ENCODE measurements at regions not wholly inside any gene's neighbourhood (a gene's known extent, or its start where the extent isn't known, plus 50 kb on each side); places are given as distances from the start of the nearest gene placed in this dataset.
"Not testable (repeated sequence)": the region's sequence is repeated elsewhere in the genome, so short reads cannot be mapped to it uniquely, and the experiment has no call there.

GRCh38 chr3:101996832-101997231, 147.5 kb downstream of the NFKBIZ start:
- H3K36me3 ChIP-seq: no peaks in the 10 kb centered on the region
- H3K4me3 ChIP-seq: no peak overlapping the region
- no peak overlapping the region for H3K27ac ChIP-seq
- H3K4me1 ChIP-seq: peaks cover 3% of the 10 kb centered on the region; the same call in 1 of the 2 replicates
- no peaks in the 10 kb centered on the region for H3K9me3 ChIP-seq (replicated peaks)
- no peaks in the 10 kb centered on the region for H3K27me3 ChIP-seq
- no peak for DNase-seq

GRCh38 chr3:101998256-101998926, 149.1 kb downstream of the NFKBIZ start:
- H3K27ac ChIP-seq: no peak overlapping the region
- no peaks in the 10 kb centered on the region for H3K4me1 ChIP-seq
- no peaks in the 10 kb centered on the region for H3K27me3 ChIP-seq
- no peak for DNase-seq
- no peaks in the 10 kb centered on the region for H3K36me3 ChIP-seq
- H3K4me3 ChIP-seq: no peak overlapping the region
- no peaks in the 10 kb centered on the region for H3K9me3 ChIP-seq (replicated peaks)

- no peaks in the 10 kb centered on the region for H3K4me1 ChIP-seq
- no peaks in the 10 kb centered on the region for H3K9me3 ChIP-seq (replicated peaks)
- no peak overlapping the region for H3K27ac ChIP-seq
- DNase-seq: no peak
- H3K4me3 ChIP-seq: no peak overlapping the region
- no peaks in the 10 kb centered on the region for H3K27me3 ChIP-seq
- no peaks in the 10 kb centered on the region for H3K36me3 ChIP-seq
These were observed 150.0 kb downstream of the NFKBIZ start for GRCh38 chr3:101999177-101999779.

DNA sequence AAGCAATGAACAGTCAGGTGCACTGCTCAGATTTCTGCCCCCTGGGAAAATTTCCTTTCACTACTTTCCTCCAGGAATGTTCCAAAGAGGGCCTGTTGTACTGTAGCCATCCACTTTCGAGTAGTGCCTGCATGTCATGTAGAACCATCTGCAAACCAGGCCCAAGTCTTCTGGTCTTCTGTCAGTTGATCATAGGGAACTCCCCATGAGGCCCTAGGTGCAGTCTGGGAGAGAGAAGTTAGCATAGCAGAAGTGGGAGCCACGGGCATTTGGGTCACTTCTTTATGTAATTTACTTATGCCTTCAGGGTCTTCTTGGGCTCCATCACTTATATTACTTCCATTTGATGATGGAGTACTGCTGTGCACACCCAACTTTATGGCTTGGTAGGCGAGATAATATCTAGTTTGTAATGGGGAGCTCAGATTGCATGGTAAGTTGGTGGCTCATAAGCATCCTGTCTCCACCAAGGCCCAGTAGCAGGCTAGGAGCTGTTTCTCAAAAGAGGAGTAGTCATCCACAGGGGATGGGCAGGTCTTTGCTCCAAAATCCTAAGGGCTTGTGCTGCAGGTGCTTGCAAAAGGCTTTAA, 151.4 kb downstream of the NFKBIZ start:
- Histone ChIP-seq H3K27ac (no peak overlapping the region), H3K9me3 (replicated peaks) (no peaks in the 10 kb centered on the region), H3K4me3 (no peak overlapping the region), H3K27me3 (no peaks in the 10 kb centered on the region), H3K4me1 (no peaks in the 10 kb centered on the region), H3K36me3 (no peaks in the 10 kb centered on the region)
- no peak for DNase-seq

DNA sequence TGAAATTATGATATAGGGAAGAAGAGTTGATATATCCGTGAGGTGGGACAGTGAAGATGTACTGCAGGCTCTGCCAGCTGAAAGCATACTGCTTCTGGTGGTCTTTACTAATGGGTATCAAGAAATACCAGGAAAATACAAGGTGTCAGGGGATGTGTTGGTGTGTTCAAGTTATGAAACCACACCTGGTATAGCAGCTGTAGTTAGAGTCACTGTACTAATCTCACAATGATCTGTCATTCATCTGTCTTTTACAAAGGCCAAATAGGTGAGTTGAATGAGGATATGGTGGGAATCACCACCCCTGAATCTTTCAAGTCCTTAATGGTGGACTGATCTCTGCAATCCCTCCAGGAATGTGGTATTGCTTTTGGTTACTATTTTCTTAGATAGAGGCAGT, 152.7 kb downstream of the NFKBIZ start:
- H3K4me3 ChIP-seq: no peak overlapping the region
- H3K36me3 ChIP-seq: no peaks in the 10 kb centered on the region
- no peak overlapping the region for H3K27ac ChIP-seq
- no peaks in the 10 kb centered on the region for H3K9me3 ChIP-seq (replicated peaks)
- no peaks in the 10 kb centered on the region for H3K4me1 ChIP-seq
- no peak for DNase-seq
- H3K27me3 ChIP-seq: peaks cover 3% of the 10 kb centered on the region; the same call in 1 of the 2 replicates

DNA sequence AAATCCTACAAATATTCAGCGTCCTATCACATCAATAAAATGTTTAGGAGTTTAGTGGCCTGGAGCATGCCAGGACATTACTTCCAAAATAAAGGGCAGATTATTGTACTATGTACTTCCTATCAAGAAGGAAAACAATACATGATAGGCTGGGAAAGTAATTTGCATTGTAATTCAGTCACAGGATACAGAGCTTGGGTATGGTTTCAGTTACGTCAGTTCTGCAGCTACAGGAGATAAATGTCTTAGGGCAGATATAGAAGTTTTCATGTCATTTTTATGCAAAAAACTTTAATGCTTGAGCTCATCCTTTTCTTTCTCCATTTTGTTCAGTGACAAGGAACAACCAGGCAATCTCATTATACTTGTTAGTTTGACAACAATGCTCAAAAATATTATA, 155.2 kb downstream of the NFKBIZ start:
- Histone ChIP-seq H3K4me3 (no peak overlapping the region), H3K36me3 (no peaks in the 10 kb centered on the region; the same call in 1 of the 2 replicates), H3K27me3 (peaks cover 3% of the 10 kb centered on the region; the same call in 1 of the 2 replicates), H3K27ac (no peak overlapping the region), H3K9me3 (replicated peaks) (no peaks in the 10 kb centered on the region), H3K4me1 (no peaks in the 10 kb centered on the region)
- DNase-seq: no peak

- Histone ChIP-seq H3K4me1 (no peaks in the 10 kb centered on the region), H3K27ac (no peak overlapping the region), H3K27me3 (peaks cover 3% of the 10 kb centered on the region; the same call in 1 of the 2 replicates)
These were observed 156.2 kb downstream of the NFKBIZ start for GRCh38 chr3:102005551-102005950.

DNA sequence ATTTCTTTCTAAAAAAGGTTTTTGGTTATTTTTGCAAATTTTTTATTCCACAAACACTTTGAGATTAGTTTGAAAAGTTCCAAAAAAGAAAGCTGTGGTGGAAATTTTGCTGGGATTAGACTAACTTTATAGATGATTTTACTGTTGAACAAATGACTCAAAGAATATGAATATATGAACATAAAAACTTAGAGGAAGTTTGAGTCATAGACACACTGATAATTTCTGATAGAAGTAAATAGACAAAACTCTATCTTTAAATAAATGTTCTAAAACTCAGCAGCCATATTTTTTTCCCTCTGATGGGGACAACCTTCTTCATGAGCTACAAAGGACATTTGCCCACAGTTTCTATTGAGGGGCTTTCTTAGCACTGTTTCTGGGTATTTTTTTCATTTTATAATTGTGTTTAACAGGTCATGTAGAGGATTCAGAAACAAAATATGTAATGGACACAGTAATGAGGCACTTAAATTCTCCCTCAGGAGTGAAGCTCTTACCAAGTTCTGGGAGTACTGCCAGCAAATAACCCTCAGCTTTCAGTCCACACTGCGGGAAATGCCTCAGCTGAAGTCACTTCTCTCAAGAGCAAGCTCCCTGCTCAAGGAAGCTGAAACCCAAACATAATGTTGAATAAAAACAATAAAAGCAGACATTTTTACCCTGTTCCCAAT, 157.6 kb downstream of the NFKBIZ start:
- H3K27me3 ChIP-seq: peaks cover 3% of the 10 kb centered on the region; the same call in 1 of the 2 replicates
- no peaks in the 10 kb centered on the region; the same call in 1 of the 2 replicates for H3K36me3 ChIP-seq
- H3K4me1 ChIP-seq: no peaks in the 10 kb centered on the region
- peak in 1 of 2 experiments; percentile 18 for DNase-seq
- no peaks in the 10 kb centered on the region for H3K9me3 ChIP-seq (replicated peaks)
- no peak overlapping the region for H3K4me3 ChIP-seq
- H3K27ac ChIP-seq: no peak overlapping the region

More at GRCh38 chr3:102005551-102005950, 156.2 kb downstream of the NFKBIZ start:
- no peak for DNase-seq
- H3K4me3 ChIP-seq: no peak overlapping the region
- no peaks in the 10 kb centered on the region; the same call in 1 of the 2 replicates for H3K36me3 ChIP-seq
- no peaks in the 10 kb centered on the region for H3K9me3 ChIP-seq (replicated peaks)

- DNase-seq; H3K27ac ChIP-seq; H3K4me3 ChIP-seq; H3K36me3 ChIP-seq; H3K4me1 ChIP-seq; H3K9me3 ChIP-seq (replicated peaks); H3K27me3 ChIP-seq: not testable (repeated sequence)
These were observed 159.1 kb downstream of the NFKBIZ start for GRCh38 chr3:102008436-102008835.

- H3K9me3 ChIP-seq (replicated peaks): peaks cover 13% of the 10 kb centered on the region
- no peaks in the 10 kb centered on the region for H3K27me3 ChIP-seq
- DNase-seq: no peak
- no peak overlapping the region for H3K4me3 ChIP-seq
- H3K27ac ChIP-seq: no peak overlapping the region
- H3K36me3 ChIP-seq: no peaks in the 10 kb centered on the region
- H3K4me1 ChIP-seq: no peaks in the 10 kb centered on the region
These were observed 167.1 kb downstream of the NFKBIZ start for GRCh38 chr3:102016417-102016816.

- H3K4me1 ChIP-seq: no peaks in the 10 kb centered on the region
- H3K27me3 ChIP-seq: no peaks in the 10 kb centered on the region
- H3K9me3 ChIP-seq (replicated peaks): peaks cover 13% of the 10 kb centered on the region
- no peak for DNase-seq
- no peaks in the 10 kb centered on the region for H3K36me3 ChIP-seq
- no peak overlapping the region for H3K4me3 ChIP-seq
- H3K27ac ChIP-seq: no peak overlapping the region
These were observed 168.5 kb downstream of the NFKBIZ start for GRCh38 chr3:102017784-102018183.

GRCh38 chr3:102018551-102018950, 169.2 kb downstream of the NFKBIZ start:
- no peak overlapping the region for H3K4me3 ChIP-seq
- H3K4me1 ChIP-seq: no peaks in the 10 kb centered on the region
- DNase-seq: peak in 1 of 2 experiments; percentile 9
- H3K9me3 ChIP-seq (replicated peaks): peaks cover 8% of the 10 kb centered on the region; the same call in 1 of the 2 replicates
- H3K36me3 ChIP-seq: no peaks in the 10 kb centered on the region
- H3K27ac ChIP-seq: no peak overlapping the region
- H3K27me3 ChIP-seq: no peaks in the 10 kb centered on the region

GRCh38 chr3:102020735-102021134, 171.4 kb downstream of the NFKBIZ start:
- H3K4me1 ChIP-seq: no peaks in the 10 kb centered on the region
- peaks cover 4% of the 10 kb centered on the region; the same call in 1 of the 2 replicates for H3K9me3 ChIP-seq (replicated peaks)
- no peak overlapping the region for H3K27ac ChIP-seq
- no peaks in the 10 kb centered on the region for H3K27me3 ChIP-seq
- no peak overlapping the region for H3K4me3 ChIP-seq
- H3K36me3 ChIP-seq: no peaks in the 10 kb centered on the region
- DNase-seq: no peak

DNA sequence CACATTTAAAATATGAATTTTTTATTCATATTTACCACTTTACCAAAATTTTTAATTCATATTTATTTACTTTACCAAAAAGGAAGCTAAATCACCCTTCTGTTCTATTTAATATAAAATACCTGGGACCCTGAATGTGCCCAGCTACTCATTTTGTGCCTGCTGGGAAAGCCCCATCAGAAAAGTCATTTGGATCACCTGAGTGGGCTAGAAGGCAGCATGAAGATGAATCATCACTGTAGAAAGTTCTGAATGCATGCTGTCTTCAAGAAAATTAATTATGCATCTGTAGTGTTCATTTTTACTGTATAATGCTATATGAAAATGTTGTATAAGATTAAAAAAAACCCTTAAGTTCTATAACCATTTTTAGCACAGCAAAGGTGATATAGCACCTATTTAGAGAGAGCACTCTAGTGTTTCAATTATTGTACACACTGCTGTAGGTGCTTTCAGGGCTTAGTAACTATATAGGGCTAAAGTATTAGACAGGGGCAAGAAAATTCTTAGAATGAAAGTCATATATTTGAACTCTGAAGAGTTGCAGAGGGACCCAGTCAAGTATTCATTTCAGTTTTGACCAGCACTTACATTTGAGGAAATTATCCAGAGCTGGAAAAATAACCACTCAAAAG, 175.1 kb downstream of the NFKBIZ start:
- Histone ChIP-seq H3K36me3 (no peaks in the 10 kb centered on the region), H3K27me3 (no peaks in the 10 kb centered on the region), H3K9me3 (replicated peaks) (no peaks in the 10 kb centered on the region)

More for the DNA sequence above, 175.1 kb downstream of the NFKBIZ start:
- DNase-seq: no peak
- no peak overlapping the region for H3K27ac ChIP-seq
- 0 out of 2 replicates have a peak, but pooled peaks cover 5% of the 10 kb centered on the region for H3K4me1 ChIP-seq
- no peak overlapping the region for H3K4me3 ChIP-seq
